ENCODE measurements at regions not wholly inside any gene's neighbourhood (a gene's known extent, or its start where the extent isn't known, plus 50 kb on each side); places are given as distances from the start of the nearest gene placed in this dataset.

DNA sequence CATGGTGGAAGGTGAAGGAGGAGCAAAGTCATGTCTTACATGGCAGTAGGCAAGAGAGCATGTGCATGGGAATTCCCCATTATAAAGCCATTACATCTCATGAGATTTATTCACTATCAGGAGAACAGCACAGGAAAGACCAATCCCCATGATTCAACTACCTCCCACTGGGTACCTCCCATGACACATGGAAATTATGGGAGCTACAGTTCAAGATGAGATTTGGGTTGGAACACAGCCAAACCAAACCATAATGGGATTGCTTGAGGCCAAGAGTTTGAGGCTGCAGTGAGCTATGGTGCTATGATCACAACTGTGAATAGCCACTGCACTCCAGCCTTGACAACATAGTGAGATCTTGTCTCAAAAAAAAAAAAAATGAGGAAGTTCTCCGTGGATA lies 581.8 kb downstream of the TAF11L14 start:
- TF ChIP-seq, protein P1, sequence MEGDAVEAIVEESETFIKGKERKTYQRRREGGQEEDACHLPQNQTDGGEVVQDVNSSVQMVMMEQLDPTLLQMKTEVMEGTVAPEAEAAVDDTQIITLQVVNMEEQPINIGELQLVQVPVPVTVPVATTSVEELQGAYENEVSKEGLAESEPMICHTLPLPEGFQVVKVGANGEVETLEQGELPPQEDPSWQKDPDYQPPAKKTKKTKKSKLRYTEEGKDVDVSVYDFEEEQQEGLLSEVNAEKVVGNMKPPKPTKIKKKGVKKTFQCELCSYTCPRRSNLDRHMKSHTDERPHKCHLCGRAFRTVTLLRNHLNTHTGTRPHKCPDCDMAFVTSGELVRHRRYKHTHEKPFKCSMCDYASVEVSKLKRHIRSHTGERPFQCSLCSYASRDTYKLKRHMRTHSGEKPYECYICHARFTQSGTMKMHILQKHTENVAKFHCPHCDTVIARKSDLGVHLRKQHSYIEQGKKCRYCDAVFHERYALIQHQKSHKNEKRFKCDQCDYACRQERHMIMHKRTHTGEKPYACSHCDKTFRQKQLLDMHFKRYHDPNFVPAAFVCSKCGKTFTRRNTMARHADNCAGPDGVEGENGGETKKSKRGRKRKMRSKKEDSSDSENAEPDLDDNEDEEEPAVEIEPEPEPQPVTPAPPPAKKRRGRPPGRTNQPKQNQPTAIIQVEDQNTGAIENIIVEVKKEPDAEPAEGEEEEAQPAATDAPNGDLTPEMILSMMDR (IDR thresholded peaks at IDR 0.05), result no peak
- TF ChIP-seq POLR2AphosphoS5 (IDR thresholded peaks at IDR 0.05; ENCODE audit: low read depth, low read length), result no peak
- TF ChIP-seq SIN3A (IDR thresholded peaks at IDR 0.05; ENCODE audit: borderline replicate concordance, insufficient read depth, low read depth, low read length), result no peak
